Cardiac muscle cell (in vitro differentiated cells and primary cell): ENCODE measurements at regions not wholly inside any gene's neighbourhood (a gene's known extent, or its start where the extent isn't known, plus 50 kb on each side); places are given as distances from the start of the nearest gene placed in this dataset.

Experiments
- DNase-seq, 2 donors: peaks; one replicate each; pipeline versions ENCODE4 v3.0.0 to v3.0.0-alpha.2; 2010 to 2017; ENCODE audit warnings: low read depth in 1 of 2, low spot score in 1 of 2
- H3K27ac ChIP-seq: fragments of 200-600 bp; sonication (generic); 2 replicates; pipeline ENCODE4 v1.5.1; 2016
- H3K27me3 ChIP-seq: fragments of 200-600 bp; sonication (generic); 2 replicates; pipeline ENCODE4 v1.6.0; 2016; ENCODE audit warnings: control low read depth
- H3K36me3 ChIP-seq: fragments of 200-600 bp; sonication (generic); 2 replicates; pipeline ENCODE4 v1.5.1; 2016; ENCODE audit warnings: control low read depth
- H3K4me1 ChIP-seq: fragments of 200-600 bp; sonication (generic); 2 replicates; pipeline ENCODE4 v1.8.1; 2017; ENCODE audit warnings: low read depth, mild to moderate bottlenecking, mixed run types
- H3K4me3 ChIP-seq: fragments of 200-600 bp; sonication (generic); 2 replicates; pipeline ENCODE4 v1.5.1; 2016; ENCODE audit warnings: mild to moderate bottlenecking
- H3K9me3 ChIP-seq: fragments of 200-600 bp; sonication (generic); 2 replicates; pipeline ENCODE4 v1.5.1; 2017; ENCODE audit warnings: low read depth, mild to moderate bottlenecking, control low read depth
- TF ChIP-seq, protein P1 (sequence below): IDR thresholded peaks from 2 replicates; pipeline ENCODE4 v1.5.1; 2012; ENCODE audit warnings: low read depth, mild to moderate bottlenecking, low read length

- Histone ChIP-seq H3K27ac (no peak overlapping the region), H3K4me1 (no peaks in the 10 kb centered on the region), H3K27me3 (no peaks in the 10 kb centered on the region), H3K4me3 (no peak overlapping the region), H3K9me3 (no peaks in the 10 kb centered on the region), H3K36me3 (no peaks in the 10 kb centered on the region)
- no peak for DNase-seq
- TF ChIP-seq, protein P1, sequence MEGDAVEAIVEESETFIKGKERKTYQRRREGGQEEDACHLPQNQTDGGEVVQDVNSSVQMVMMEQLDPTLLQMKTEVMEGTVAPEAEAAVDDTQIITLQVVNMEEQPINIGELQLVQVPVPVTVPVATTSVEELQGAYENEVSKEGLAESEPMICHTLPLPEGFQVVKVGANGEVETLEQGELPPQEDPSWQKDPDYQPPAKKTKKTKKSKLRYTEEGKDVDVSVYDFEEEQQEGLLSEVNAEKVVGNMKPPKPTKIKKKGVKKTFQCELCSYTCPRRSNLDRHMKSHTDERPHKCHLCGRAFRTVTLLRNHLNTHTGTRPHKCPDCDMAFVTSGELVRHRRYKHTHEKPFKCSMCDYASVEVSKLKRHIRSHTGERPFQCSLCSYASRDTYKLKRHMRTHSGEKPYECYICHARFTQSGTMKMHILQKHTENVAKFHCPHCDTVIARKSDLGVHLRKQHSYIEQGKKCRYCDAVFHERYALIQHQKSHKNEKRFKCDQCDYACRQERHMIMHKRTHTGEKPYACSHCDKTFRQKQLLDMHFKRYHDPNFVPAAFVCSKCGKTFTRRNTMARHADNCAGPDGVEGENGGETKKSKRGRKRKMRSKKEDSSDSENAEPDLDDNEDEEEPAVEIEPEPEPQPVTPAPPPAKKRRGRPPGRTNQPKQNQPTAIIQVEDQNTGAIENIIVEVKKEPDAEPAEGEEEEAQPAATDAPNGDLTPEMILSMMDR, result no peak
Measured at GRCh38 chr1:118334506-118334905, 149.5 kb upstream of the SPAG17 start.

DNA sequence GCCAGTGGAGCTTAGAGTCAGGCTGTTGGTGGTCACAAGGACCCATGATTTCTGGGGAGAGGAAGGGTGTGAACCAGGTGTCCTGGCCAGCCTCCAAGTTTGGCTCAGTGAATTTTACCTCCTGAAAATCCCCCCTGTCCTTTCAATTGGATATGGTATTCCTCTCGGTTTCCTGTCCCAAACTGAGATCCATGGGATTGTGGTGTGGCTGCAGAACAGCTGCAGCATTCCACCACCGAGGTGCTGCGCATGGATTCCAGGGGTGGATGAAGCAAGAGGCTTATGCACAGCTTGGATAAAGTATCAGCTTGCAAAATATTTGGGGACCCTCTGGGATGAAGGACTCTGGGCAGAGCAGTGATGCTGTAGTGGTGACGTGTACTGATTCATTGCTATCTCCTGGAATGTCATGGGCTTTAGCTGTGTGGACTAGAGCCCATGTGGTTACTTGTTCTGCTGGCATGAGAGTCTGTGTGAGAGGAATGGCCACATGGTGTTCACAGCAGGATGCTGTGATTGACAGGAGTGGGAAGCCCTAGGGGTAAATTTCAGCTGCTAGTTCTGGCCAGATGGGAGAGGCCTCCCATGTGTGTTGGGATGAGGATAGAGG lies 148.7 kb upstream of the SPAG17 start:
- no peaks in the 10 kb centered on the region for H3K36me3 ChIP-seq
- TF ChIP-seq, protein P1, result no peak
- H3K9me3 ChIP-seq, result no peaks in the 10 kb centered on the region
- H3K4me3 ChIP-seq, result no peak overlapping the region
- no peak overlapping the region for H3K27ac ChIP-seq
- H3K27me3 ChIP-seq, result no peaks in the 10 kb centered on the region
- no peaks in the 10 kb centered on the region for H3K4me1 ChIP-seq
- no peak for DNase-seq

DNA sequence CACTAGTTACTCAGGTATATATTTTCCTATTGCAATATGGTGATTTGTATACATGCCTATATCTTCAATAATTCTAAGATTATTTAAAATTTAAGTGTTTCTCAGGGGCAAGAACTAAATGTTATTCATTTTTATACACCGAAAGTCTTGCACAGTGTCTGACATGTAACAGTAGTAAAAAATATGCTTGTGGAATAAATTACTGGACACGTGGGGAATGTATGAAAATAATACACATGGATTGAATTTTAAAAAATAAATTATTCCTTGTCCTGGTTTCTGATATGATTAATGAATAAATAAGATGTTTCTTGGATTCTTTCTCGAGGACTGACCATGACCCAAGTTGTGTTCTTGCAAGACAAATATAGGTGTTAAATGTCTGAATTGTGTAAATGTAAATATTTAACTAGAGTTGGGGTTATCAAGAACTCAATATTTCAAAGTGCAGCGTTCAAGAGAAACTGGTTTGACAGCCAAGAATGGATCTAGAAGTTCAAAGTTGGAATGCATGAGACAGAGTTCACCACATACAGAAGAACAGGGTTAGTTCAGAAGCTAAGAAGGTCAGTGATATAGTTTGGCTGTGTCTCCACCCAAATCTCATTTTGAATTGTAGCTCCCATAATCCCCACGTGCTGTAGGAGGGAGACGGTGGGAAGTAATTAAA lies 142.1 kb upstream of the SPAG17 start:
- DNase-seq, result no peak
- Histone ChIP-seq H3K4me1 (no peaks in the 10 kb centered on the region), H3K9me3 (no peaks in the 10 kb centered on the region), H3K27me3 (no peaks in the 10 kb centered on the region), H3K36me3 (no peaks in the 10 kb centered on the region), H3K4me3 (no peak overlapping the region), H3K27ac (no peak overlapping the region)
- TF ChIP-seq, protein P1, result no peak

- Histone ChIP-seq H3K27ac (no peak overlapping the region), H3K36me3 (no peaks in the 10 kb centered on the region), H3K27me3 (no peaks in the 10 kb centered on the region), H3K9me3 (no peaks in the 10 kb centered on the region), H3K4me1 (no peaks in the 10 kb centered on the region), H3K4me3 (no peak overlapping the region)
- no peak for DNase-seq
- TF ChIP-seq, protein P1, result no peak
Measured at GRCh38 chr1:118325550-118326225, 140.7 kb upstream of the SPAG17 start.

GRCh38 chr1:118323246-118323645 lies 138.2 kb upstream of the SPAG17 start:
- no peaks in the 10 kb centered on the region for H3K4me1 ChIP-seq
- no peaks in the 10 kb centered on the region for H3K27me3 ChIP-seq
- H3K9me3 ChIP-seq, result no peaks in the 10 kb centered on the region
- TF ChIP-seq, protein P1, result no peak
- no peaks in the 10 kb centered on the region for H3K36me3 ChIP-seq
- no peak overlapping the region for H3K27ac ChIP-seq
- no peak overlapping the region for H3K4me3 ChIP-seq
- no peak for DNase-seq
